HG02642 (cell line): ENCODE measurements at regions not wholly inside any gene's neighbourhood (a gene's known extent, or its start where the extent isn't known, plus 50 kb on each side); places are given as distances from the start of the nearest gene placed in this dataset.
"Not testable (repeated sequence)": the region's sequence is repeated elsewhere in the genome, so short reads cannot be mapped to it uniquely, and the experiment has no call there.

Experiments used
- ATAC-seq: cut with Tn5 transposase; IDR thresholded peaks from one replicate; pipeline ENCODE4 v1.9.1; 2021; ENCODE audit warnings: mild to moderate bottlenecking; ENCODE audit not compliant: unreplicated experiment, poor library complexity

- ATAC-seq, result no peak
These were observed 128.2 kb upstream of the LARP1 start for GRCh38 chr5:154626876-154627557.

GRCh38 chr5:154625031-154625430 is 130.1 kb upstream of the LARP1 start:
- no peak for ATAC-seq

- ATAC-seq, result no peak
These were observed 130.8 kb upstream of the LARP1 start for GRCh38 chr5:154624341-154624740.

GRCh38 chr5:154620411-154620810 is 134.8 kb upstream of the LARP1 start:
- no peak for ATAC-seq

- no peak for ATAC-seq
These were observed 136.5 kb upstream of the LARP1 start for GRCh38 chr5:154618696-154619095.

- ATAC-seq, result no peak
These were observed 136.6 kb upstream of the HAND1 start for GRCh38 chr5:154614595-154614994.

- ATAC-seq, result no peak
These were observed 136.1 kb upstream of the HAND1 start for GRCh38 chr5:154614125-154614524.

GRCh38 chr5:154612666-154613065 is 134.6 kb upstream of the HAND1 start:
- ATAC-seq, result no peak

GRCh38 chr5:154611341-154611767 is 133.3 kb upstream of the HAND1 start:
- ATAC-seq, result no peak

- ATAC-seq, result peak; percentile 86
These were observed 132.5 kb upstream of the HAND1 start for GRCh38 chr5:154610321-154611154.

- no peak for ATAC-seq
These were observed 131.2 kb upstream of the HAND1 start for GRCh38 chr5:154609251-154609650.

- ATAC-seq, result no peak
These were observed 130.5 kb upstream of the HAND1 start for GRCh38 chr5:154608531-154609011.

GRCh38 chr5:154607746-154608145 is 129.7 kb upstream of the HAND1 start:
- no peak for ATAC-seq

- no peak for ATAC-seq
These were observed 128.2 kb upstream of the HAND1 start for GRCh38 chr5:154606246-154606645.

- no peak for ATAC-seq
These were observed 126.1 kb upstream of the HAND1 start for GRCh38 chr5:154603953-154604679.

GRCh38 chr5:154603485-154603884 is 125.5 kb upstream of the HAND1 start:
- no peak for ATAC-seq

- ATAC-seq, result no peak
These were observed 125.0 kb upstream of the HAND1 start for GRCh38 chr5:154603011-154603410.

- no peak for ATAC-seq
These were observed 123.0 kb upstream of the HAND1 start for GRCh38 chr5:154601014-154601413.

- no peak for ATAC-seq
These were observed 120.0 kb upstream of the HAND1 start for GRCh38 chr5:154598021-154598420.

- not testable (repeated sequence) for ATAC-seq
These were observed 118.8 kb upstream of the HAND1 start for GRCh38 chr5:154596844-154597243.

GRCh38 chr5:154595662-154596061 is 117.6 kb upstream of the HAND1 start:
- no peak for ATAC-seq
